ENCODE measurements at regions not wholly inside any gene's neighbourhood (a gene's known extent, or its start where the extent isn't known, plus 50 kb on each side); places are given as distances from the start of the nearest gene placed in this dataset.

- H3K27ac ChIP-seq (ENCODE audit: low read depth, low read length) = no peak overlapping the region
- no peak overlapping the region for H4K8ac ChIP-seq (ENCODE audit: extremely low read depth, insufficient read depth, low read length)
- H3K18ac ChIP-seq (ENCODE audit: extremely low read depth, low read length) = no peak overlapping the region
- DNase-seq (ENCODE audit: low read depth in 1 of 2, low spot score in 2 of 2) (no peak), FAIRE-seq (no peak)
- H3K14ac ChIP-seq (ENCODE audit: insufficient read length) = no peak overlapping the region
- H3K4me1 ChIP-seq (replicated peaks in 1 of 4; ENCODE audit: control insufficient read depth in 3 of 4, insufficient read depth in 4 of 4, low read length in 3 of 4) = no peaks in the 10 kb centered on the region
- ChIA-PET CTCF (ENCODE audit: partially characterized antibody) (no interaction called here), POLR2A (ENCODE audit: partially characterized antibody) (no interaction called here)
- no peak overlapping the region for H2BK15ac ChIP-seq (ENCODE audit: low read length)
- H2AK5ac ChIP-seq (ENCODE audit: low read depth, low read length) = no peak overlapping the region
- no peaks in the 10 kb centered on the region for H3K27me3 ChIP-seq (replicated peaks in 1 of 4; ENCODE audit: control insufficient read depth in 3 of 4, extremely low read depth in 1 of 4, insufficient read depth in 3 of 4, low read length in 3 of 4)
- no peaks in the 10 kb centered on the region for H3K79me2 ChIP-seq (ENCODE audit: control insufficient read depth in 1 of 2, insufficient read depth in 2 of 2, low read length in 2 of 2)
- H4K5ac ChIP-seq (ENCODE audit: insufficient read length, low read depth, low read length) = no peak overlapping the region
- no peak overlapping the region for H3K23ac ChIP-seq (ENCODE audit: insufficient read length)
- H4K20me1 ChIP-seq (replicated peaks in 1 of 2; ENCODE audit: control insufficient read depth in 1 of 2, insufficient read depth in 2 of 2, low read length in 2 of 2) = no peaks in the 10 kb centered on the region
- H3K4me3 ChIP-seq (ENCODE audit: extremely low read depth in 1 of 4, insufficient read depth in 2 of 4, low read depth in 3 of 4, low read length in 4 of 4) = no peak overlapping the region
- no peak overlapping the region for H4K91ac ChIP-seq (replicated peaks; ENCODE audit: insufficient read length, low read length)
- H3K4ac ChIP-seq (replicated peaks; ENCODE audit: insufficient read length, low read depth, low read length) = no peak overlapping the region
- H3K23me2 ChIP-seq (ENCODE audit: low read depth, low read length) = no peaks in the 10 kb centered on the region
- no peaks in the 10 kb centered on the region for H3K36me3 ChIP-seq (ENCODE audit: control insufficient read depth in 2 of 4, insufficient read depth in 4 of 4, low read length in 3 of 4)
- no peak overlapping the region for H3K4me2 ChIP-seq (ENCODE audit: insufficient read depth in 1 of 2, low read depth in 2 of 2, low read length in 2 of 2)
- H2BK12ac ChIP-seq (ENCODE audit: low read depth, low read length) = no peak overlapping the region
- H2BK5ac ChIP-seq (ENCODE audit: low read depth, low read length) = peak overlapping the region; percentile 18; the same call in 1 of the 2 replicates
- no peak overlapping the region for H2BK120ac ChIP-seq (replicated peaks; ENCODE audit: low read depth, low read length)
- no peak overlapping the region for H3K56ac ChIP-seq (replicated peaks; ENCODE audit: insufficient read length, low read depth, low read length)
- H3K79me1 ChIP-seq (ENCODE audit: low read depth, low read length) = no peaks in the 10 kb centered on the region
- H3K9me3 ChIP-seq (ENCODE audit: insufficient read depth in 2 of 2, low read depth in 1 of 2, low read length in 1 of 2) = no peaks in the 10 kb centered on the region
- no peak overlapping the region for H3K9ac ChIP-seq (replicated peaks in 1 of 4; ENCODE audit: extremely low read depth in 1 of 4, low read depth in 3 of 4, low read length in 3 of 4)
- H2BK20ac ChIP-seq (ENCODE audit: low read length) = no peak overlapping the region
- no peak for TF ChIP-seq JUND (IDR thresholded peaks at IDR 0.05; ENCODE audit: low read length)
- no peak for TF ChIP-seq SRF (IDR thresholded peaks at IDR 0.05; ENCODE audit: low read depth, low read length)
- H2AFZ ChIP-seq (ENCODE audit: low read length) = no peak overlapping the region
- 75% methylated on average over 1 of the region's 1 CpG; no CpG with 5 or more reads in 1 of the 2 experiments for WGBS, 2 experiments (ENCODE audit: extremely low coverage in 1 of 2, insufficient coverage in 1 of 2, insufficient read length in 1 of 2, insufficient replicate concordance in 2 of 2, low coverage in 1 of 2, low lambda C conversion rate in 2 of 2, missing lambda C conversion rate in 1 of 2)
Observed at GRCh38 chr18:55651236-55651635, 63.2 kb upstream of the TCF4 start.

Measured in H1 (cell line).